ENCODE measurements at regions not wholly inside any gene's neighbourhood (a gene's known extent, or its start where the extent isn't known, plus 50 kb on each side); places are given as distances from the start of the nearest gene placed in this dataset.

DNA sequence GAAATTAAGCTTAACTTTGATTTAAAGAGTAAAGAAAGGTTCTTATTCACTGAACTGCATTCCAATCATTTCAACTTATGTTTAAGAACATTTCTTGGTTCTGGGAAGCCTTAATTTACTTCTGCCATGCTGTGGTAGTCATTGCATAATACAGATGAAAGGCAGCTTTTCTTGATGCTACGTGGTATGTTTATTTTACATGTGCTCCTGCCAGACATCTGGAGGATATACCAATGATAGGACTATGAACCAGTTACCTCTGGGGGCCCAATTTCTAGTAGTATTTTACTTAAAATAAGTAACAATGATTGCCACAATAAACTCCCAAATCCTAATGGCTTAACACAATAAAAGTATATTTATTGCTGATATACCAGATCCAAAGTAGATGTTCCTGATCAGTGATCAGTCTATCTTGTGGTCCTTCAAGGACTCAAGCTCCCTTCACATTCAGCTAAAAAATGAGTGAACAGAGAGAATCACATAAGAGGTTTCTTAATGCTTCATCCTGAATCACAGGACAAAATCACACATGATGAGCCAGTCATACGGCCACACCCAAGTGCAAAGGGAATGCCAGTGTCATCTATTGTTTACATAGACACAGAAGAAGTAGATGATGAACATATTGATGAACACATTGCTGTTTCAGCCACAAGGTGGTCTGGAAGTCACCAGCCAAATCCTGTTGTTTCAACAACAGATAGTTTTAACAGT is 56.5 kb upstream of the CCN2 start:
- TF ChIP-seq, protein P1, sequence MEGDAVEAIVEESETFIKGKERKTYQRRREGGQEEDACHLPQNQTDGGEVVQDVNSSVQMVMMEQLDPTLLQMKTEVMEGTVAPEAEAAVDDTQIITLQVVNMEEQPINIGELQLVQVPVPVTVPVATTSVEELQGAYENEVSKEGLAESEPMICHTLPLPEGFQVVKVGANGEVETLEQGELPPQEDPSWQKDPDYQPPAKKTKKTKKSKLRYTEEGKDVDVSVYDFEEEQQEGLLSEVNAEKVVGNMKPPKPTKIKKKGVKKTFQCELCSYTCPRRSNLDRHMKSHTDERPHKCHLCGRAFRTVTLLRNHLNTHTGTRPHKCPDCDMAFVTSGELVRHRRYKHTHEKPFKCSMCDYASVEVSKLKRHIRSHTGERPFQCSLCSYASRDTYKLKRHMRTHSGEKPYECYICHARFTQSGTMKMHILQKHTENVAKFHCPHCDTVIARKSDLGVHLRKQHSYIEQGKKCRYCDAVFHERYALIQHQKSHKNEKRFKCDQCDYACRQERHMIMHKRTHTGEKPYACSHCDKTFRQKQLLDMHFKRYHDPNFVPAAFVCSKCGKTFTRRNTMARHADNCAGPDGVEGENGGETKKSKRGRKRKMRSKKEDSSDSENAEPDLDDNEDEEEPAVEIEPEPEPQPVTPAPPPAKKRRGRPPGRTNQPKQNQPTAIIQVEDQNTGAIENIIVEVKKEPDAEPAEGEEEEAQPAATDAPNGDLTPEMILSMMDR (IDR thresholded peaks at IDR 0.05): no peak
- TF ChIP-seq POLR2A (IDR thresholded peaks at IDR 0.05): no peak

Measured in stomach (tissue), 4 donors.